GM23248 (cell line): ENCODE measurements at regions not wholly inside any gene's neighbourhood (a gene's known extent, or its start where the extent isn't known, plus 50 kb on each side); places are given as distances from the start of the nearest gene placed in this dataset.

Experiments
- EZH2 ChIP-seq: fragments of 200-600 bp; sonication (generic); IDR thresholded peaks from 2 replicates; pipeline ENCODE4 v1.6.1; 2018; ENCODE audit warnings: antibody characterized with exemption, mild to moderate bottlenecking; ENCODE audit not compliant: insufficient read depth, poor library complexity, severe bottlenecking
- EZH2phosphoT487 ChIP-seq: fragments of 200-600 bp; sonication (generic); IDR thresholded peaks from 2 replicates; pipeline ENCODE4 v1.6.1; 2018; ENCODE audit warnings: antibody characterized with exemption, moderate library complexity, mild to moderate bottlenecking, low read depth; ENCODE audit not compliant: insufficient read depth

- no peak for TF ChIP-seq EZH2
- no peak for TF ChIP-seq EZH2phosphoT487
These were observed 466.1 kb upstream of the PPP2R3A start for GRCh38 chr3:135499426-135499825.
